ENCODE measurements at regions not wholly inside any gene's neighbourhood (a gene's known extent, or its start where the extent isn't known, plus 50 kb on each side); places are given as distances from the start of the nearest gene placed in this dataset.

DNA sequence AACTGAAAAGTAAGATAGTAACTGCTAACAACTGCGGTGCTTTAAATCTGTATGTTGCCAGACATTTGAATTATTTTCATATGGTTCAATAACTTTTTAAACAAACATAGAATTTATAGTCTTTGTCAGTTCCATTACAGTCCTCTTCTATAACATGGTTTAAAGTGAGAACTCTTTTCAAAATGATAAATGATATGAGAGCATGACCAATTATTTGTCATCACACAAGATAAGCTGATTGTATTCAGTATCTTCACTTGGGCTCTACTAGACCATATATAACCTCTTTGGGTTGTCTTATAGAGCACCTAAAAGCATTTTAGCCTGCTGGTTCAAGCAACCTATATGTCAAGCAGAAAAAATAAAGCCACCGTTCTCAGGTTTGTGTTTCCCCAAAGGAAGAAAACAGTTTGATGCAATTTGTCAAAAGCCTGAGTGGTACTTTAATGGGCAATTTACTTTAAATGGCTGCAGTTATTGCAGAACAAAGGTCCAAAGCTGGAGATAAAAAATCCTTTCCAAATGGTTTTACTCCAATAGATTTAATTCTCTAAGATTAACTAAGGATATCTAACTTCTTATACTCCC lies 298.4 kb downstream of the FSIP2 start:
- DNase-seq (ENCODE audit: extremely low spot score in 2 of 2): no peak

DNA sequence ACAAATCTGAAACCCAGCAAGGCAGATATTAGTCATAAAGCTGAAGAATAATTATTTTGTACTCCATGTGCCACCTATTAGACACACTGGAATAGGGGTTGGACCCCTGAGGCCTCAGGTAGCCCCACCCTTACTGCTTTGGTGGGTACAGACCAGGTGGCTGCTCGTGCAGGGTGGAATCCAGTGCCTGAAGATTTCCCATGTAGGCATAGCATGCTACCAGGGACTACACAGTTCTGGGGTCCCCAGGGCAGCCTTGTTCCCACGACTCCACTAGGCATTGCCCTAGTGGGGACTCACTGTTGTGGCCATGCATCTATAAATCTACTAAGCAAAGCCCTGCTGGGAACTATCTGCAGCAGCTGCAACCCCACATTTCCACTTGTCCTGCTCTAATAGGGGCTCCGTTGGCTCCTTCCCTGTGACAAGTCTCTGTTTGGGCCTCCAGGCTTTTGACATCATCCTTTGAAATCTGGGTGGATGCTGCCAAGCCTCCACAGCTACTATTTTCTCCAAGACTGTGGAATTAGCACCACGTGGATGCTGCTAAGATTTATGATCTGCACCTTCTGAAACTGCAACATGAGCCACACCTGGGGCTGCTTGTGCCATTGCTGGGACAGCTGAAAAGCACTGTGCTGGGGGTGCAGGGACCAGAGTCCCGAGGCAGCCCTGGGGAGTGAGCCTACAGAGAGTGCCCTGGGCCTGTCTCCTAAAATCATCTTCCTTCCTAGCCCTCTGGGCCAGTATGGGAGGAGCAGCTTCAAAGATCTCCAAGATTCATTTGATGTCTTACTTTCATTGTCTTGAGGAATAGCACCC lies 303.8 kb downstream of the FSIP2 start:
- H3K9me3 ChIP-seq: no peaks in the 10 kb centered on the region
- no peak for DNase-seq (ENCODE audit: extremely low spot score in 2 of 2)
- H3K36me3 ChIP-seq: no peaks in the 10 kb centered on the region
- no peak overlapping the region for H3K27ac ChIP-seq
- intact Hi-C loops (cut with DNase I): no loop called here
- H3K27me3 ChIP-seq: no peaks in the 10 kb centered on the region
- no peaks in the 10 kb centered on the region for H3K4me1 ChIP-seq
- H3K4me3 ChIP-seq: no peak overlapping the region
- TF ChIP-seq POLR2AphosphoS5 (IDR thresholded peaks at IDR 0.05; ENCODE audit: insufficient read depth in 1 of 2, low read depth in 1 of 2): no peak
- TF ChIP-seq, protein P1, sequence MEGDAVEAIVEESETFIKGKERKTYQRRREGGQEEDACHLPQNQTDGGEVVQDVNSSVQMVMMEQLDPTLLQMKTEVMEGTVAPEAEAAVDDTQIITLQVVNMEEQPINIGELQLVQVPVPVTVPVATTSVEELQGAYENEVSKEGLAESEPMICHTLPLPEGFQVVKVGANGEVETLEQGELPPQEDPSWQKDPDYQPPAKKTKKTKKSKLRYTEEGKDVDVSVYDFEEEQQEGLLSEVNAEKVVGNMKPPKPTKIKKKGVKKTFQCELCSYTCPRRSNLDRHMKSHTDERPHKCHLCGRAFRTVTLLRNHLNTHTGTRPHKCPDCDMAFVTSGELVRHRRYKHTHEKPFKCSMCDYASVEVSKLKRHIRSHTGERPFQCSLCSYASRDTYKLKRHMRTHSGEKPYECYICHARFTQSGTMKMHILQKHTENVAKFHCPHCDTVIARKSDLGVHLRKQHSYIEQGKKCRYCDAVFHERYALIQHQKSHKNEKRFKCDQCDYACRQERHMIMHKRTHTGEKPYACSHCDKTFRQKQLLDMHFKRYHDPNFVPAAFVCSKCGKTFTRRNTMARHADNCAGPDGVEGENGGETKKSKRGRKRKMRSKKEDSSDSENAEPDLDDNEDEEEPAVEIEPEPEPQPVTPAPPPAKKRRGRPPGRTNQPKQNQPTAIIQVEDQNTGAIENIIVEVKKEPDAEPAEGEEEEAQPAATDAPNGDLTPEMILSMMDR (IDR thresholded peaks at IDR 0.05): no peak
- no peak for TF ChIP-seq POLR2A (IDR thresholded peaks at IDR 0.05)

More for the DNA sequence above, 298.4 kb downstream of the FSIP2 start:
- Histone ChIP-seq H3K4me3 (no peak overlapping the region), H3K36me3 (no peaks in the 10 kb centered on the region), H3K4me1 (no peaks in the 10 kb centered on the region), H3K27me3 (no peaks in the 10 kb centered on the region), H3K9me3 (no peaks in the 10 kb centered on the region), H3K27ac (no peak overlapping the region)
- TF ChIP-seq POLR2A (IDR thresholded peaks at IDR 0.05): no peak
- TF ChIP-seq, protein P1 (IDR thresholded peaks at IDR 0.05): no peak
- no peak for TF ChIP-seq POLR2AphosphoS5 (IDR thresholded peaks at IDR 0.05; ENCODE audit: insufficient read depth in 1 of 2, low read depth in 1 of 2)
- intact Hi-C loops (cut with DNase I): no loop called here

DNA sequence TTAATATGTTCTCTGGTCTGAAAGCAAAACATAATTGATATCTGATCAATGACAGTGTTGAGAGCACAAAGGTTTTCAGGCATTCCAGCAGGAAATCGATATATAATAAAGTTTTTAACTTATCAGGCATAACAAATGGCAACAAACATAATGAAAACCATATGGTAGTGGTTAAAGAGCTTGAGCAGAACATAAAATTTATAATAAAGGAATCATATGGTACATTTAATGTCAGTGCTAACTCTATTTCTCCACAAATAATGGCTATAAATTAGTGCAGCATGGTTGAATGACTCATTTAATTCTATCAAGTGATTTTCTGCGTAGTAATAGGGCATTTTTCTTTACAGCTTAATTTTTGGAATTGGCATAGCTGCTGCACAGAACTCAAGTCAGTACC lies 306.2 kb downstream of the FSIP2 start:
- H3K4me1 ChIP-seq: no peaks in the 10 kb centered on the region
- no peaks in the 10 kb centered on the region for H3K9me3 ChIP-seq
- intact Hi-C loops (cut with DNase I): no loop called here
- no peak overlapping the region for H3K27ac ChIP-seq
- H3K4me3 ChIP-seq: no peak overlapping the region
- H3K27me3 ChIP-seq: no peaks in the 10 kb centered on the region
- H3K36me3 ChIP-seq: no peaks in the 10 kb centered on the region
- no peak for TF ChIP-seq POLR2A (IDR thresholded peaks at IDR 0.05)
- TF ChIP-seq, protein P1 (IDR thresholded peaks at IDR 0.05): no peak
- DNase-seq (ENCODE audit: extremely low spot score in 2 of 2): no peak

DNA sequence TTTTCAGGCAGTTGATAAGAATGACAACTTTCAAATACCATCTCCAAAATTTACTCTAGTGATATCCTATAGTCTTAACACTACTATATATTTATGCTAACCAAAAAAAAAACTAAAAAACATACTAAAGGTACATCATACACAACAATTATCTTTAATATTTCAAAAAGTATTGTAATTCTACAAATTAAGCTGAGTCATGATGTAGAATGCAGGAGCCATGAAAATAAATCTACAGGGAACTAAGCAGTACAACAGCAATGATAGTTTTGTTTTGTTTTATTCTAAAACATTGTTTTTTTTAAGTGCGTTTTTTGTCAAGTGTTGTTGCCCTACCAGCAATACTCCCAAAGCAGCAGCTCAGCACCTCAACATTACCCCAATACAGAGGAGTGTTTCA lies 314.3 kb downstream of the FSIP2 start:
- Histone ChIP-seq H3K36me3 (no peaks in the 10 kb centered on the region), H3K4me1 (no peaks in the 10 kb centered on the region), H3K9me3 (no peaks in the 10 kb centered on the region), H3K27me3 (no peaks in the 10 kb centered on the region), H3K27ac (no peak overlapping the region), H3K4me3 (no peak overlapping the region)
- DNase-seq (ENCODE audit: extremely low spot score in 2 of 2): no peak
- TF ChIP-seq POLR2AphosphoS5 (IDR thresholded peaks at IDR 0.05; ENCODE audit: insufficient read depth in 1 of 2, low read depth in 1 of 2): no peak
- TF ChIP-seq POLR2A (IDR thresholded peaks at IDR 0.05): no peak
- TF ChIP-seq, protein P1 (IDR thresholded peaks at IDR 0.05): no peak
- intact Hi-C loops (cut with DNase I): no loop called here

DNA sequence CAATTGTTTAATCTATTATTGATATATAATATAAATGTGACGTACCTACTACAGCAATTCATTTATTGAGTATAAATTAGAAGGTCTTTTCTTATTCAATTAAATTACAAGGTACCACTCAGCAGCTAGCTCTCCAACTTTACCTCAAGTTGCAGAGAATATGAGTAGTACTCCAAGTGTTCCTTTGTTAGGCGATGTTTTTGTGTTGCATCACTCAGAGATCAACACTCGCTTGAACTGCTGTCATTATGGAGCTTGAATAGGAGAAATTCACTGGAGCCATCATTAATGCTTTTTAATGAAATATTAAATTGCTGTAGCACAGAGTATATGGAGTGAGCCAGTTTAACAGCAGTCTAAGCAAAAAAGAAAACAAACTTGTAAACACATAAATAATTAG lies 320.0 kb downstream of the FSIP2 start:
- no peak for TF ChIP-seq POLR2AphosphoS5 (IDR thresholded peaks at IDR 0.05; ENCODE audit: insufficient read depth in 1 of 2, low read depth in 1 of 2)
- TF ChIP-seq, protein P1 (IDR thresholded peaks at IDR 0.05): no peak
- no peak for TF ChIP-seq POLR2A (IDR thresholded peaks at IDR 0.05)
- Histone ChIP-seq H3K36me3 (no peaks in the 10 kb centered on the region), H3K4me1 (peaks cover 8% of the 10 kb centered on the region), H3K9me3 (no peaks in the 10 kb centered on the region), H3K4me3 (no peak overlapping the region), H3K27ac (no peak overlapping the region), H3K27me3 (no peaks in the 10 kb centered on the region)
- intact Hi-C loops (cut with DNase I): no loop called here
- no peak for DNase-seq (ENCODE audit: extremely low spot score in 2 of 2)

All from vagina (tissue), 2 donors.